ENCODE measurements at regions not wholly inside any gene's neighbourhood (a gene's known extent, or its start where the extent isn't known, plus 50 kb on each side); places are given as distances from the start of the nearest gene placed in this dataset.
"Not testable (repeated sequence)": the region's sequence is repeated elsewhere in the genome, so short reads cannot be mapped to it uniquely, and the experiment has no call there.

DNA sequence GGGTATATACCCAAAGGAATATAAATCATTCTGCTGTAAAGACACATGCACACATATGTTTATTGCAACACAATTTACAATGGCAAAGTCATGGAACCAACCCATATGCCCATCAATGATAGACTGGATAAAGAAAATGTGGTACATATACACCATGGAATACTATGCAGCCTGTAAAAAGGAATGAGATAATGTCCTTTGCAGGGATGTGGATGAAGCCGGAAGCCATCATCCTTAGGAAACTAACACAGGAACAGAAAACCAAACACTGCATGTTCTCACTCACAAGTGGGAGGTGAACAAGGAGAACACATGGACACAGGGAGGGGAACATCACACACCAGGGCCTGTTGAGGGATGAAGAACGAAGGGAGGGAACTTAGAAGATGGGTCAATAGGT, 144.2 kb downstream of the TSEN15 start:
- TF ChIP-seq FOSL1 (CRISPR knock-in tag; IDR thresholded peaks at IDR 0.05; ENCODE audit: borderline replicate concordance); KLF13 (CRISPR knock-in tag; IDR thresholded peaks at IDR 0.05); ZEB1 (IDR thresholded peaks at IDR 0.05; ENCODE audit: insufficient replicate concordance, low read depth); MAFF (IDR thresholded peaks at IDR 0.05; ENCODE audit: low read depth, low read length); POLR2AphosphoS5 (IDR thresholded peaks at IDR 0.05; ENCODE audit: low read depth, low read length); NR2C2 (CRISPR knock-in tag; IDR thresholded peaks at IDR 0.05; ENCODE audit: borderline replicate concordance); POLR2A (IDR thresholded peaks at IDR 0.05; ENCODE audit: insufficient read depth in 1 of 2, low read depth in 2 of 2, low read length in 2 of 2); RBAK (CRISPR knock-in tag; IDR thresholded peaks at IDR 0.05); CREB1 (IDR thresholded peaks at IDR 0.05); CREB1 (CRISPR knock-in tag; IDR thresholded peaks at IDR 0.05): not testable (repeated sequence)
- TF ChIP-seq, protein P1, sequence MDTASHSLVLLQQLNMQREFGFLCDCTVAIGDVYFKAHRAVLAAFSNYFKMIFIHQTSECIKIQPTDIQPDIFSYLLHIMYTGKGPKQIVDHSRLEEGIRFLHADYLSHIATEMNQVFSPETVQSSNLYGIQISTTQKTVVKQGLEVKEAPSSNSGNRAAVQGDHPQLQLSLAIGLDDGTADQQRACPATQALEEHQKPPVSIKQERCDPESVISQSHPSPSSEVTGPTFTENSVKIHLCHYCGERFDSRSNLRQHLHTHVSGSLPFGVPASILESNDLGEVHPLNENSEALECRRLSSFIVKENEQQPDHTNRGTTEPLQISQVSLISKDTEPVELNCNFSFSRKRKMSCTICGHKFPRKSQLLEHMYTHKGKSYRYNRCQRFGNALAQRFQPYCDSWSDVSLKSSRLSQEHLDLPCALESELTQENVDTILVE (CRISPR knock-in tag; IDR thresholded peaks at IDR 0.05) = not testable (repeated sequence)
- TF ChIP-seq, protein P2, sequence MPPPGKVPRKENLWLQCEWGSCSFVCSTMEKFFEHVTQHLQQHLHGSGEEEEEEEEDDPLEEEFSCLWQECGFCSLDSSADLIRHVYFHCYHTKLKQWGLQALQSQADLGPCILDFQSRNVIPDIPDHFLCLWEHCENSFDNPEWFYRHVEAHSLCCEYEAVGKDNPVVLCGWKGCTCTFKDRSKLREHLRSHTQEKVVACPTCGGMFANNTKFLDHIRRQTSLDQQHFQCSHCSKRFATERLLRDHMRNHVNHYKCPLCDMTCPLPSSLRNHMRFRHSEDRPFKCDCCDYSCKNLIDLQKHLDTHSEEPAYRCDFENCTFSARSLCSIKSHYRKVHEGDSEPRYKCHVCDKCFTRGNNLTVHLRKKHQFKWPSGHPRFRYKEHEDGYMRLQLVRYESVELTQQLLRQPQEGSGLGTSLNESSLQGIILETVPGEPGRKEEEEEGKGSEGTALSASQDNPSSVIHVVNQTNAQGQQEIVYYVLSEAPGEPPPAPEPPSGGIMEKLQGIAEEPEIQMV (CRISPR knock-in tag; IDR thresholded peaks at IDR 0.05; ENCODE audit: low read depth) = not testable (repeated sequence)
- TF ChIP-seq, protein P3, sequence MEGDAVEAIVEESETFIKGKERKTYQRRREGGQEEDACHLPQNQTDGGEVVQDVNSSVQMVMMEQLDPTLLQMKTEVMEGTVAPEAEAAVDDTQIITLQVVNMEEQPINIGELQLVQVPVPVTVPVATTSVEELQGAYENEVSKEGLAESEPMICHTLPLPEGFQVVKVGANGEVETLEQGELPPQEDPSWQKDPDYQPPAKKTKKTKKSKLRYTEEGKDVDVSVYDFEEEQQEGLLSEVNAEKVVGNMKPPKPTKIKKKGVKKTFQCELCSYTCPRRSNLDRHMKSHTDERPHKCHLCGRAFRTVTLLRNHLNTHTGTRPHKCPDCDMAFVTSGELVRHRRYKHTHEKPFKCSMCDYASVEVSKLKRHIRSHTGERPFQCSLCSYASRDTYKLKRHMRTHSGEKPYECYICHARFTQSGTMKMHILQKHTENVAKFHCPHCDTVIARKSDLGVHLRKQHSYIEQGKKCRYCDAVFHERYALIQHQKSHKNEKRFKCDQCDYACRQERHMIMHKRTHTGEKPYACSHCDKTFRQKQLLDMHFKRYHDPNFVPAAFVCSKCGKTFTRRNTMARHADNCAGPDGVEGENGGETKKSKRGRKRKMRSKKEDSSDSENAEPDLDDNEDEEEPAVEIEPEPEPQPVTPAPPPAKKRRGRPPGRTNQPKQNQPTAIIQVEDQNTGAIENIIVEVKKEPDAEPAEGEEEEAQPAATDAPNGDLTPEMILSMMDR (CRISPR knock-in tag; IDR thresholded peaks at IDR 0.05) = not testable (repeated sequence)
